ENCODE measurements at regions not wholly inside any gene's neighbourhood (a gene's known extent, or its start where the extent isn't known, plus 50 kb on each side); places are given as distances from the start of the nearest gene placed in this dataset.

GRCh38 chr3:137285924-137286323, 328.1 kb downstream of the IL20RB start:
- no peak overlapping the region for H3K27ac ChIP-seq
- no peak for TF ChIP-seq CTCF (conservative IDR thresholded peaks at IDR 0.05)

GRCh38 chr3:137293086-137293485, 335.3 kb downstream of the IL20RB start:
- TF ChIP-seq CTCF (conservative IDR thresholded peaks at IDR 0.05) = no peak
- H3K27ac ChIP-seq = no peak overlapping the region

GRCh38 chr3:137294139-137294538, 336.4 kb downstream of the IL20RB start:
- no peak for TF ChIP-seq CTCF (conservative IDR thresholded peaks at IDR 0.05)
- no peak overlapping the region for H3K27ac ChIP-seq

GRCh38 chr3:137294839-137295238, 337.1 kb downstream of the IL20RB start:
- TF ChIP-seq CTCF (conservative IDR thresholded peaks at IDR 0.05) = no peak
- H3K27ac ChIP-seq = no peak overlapping the region

- no peak overlapping the region for H3K27ac ChIP-seq
- no peak for TF ChIP-seq CTCF (conservative IDR thresholded peaks at IDR 0.05)
Measured at GRCh38 chr3:137295336-137295735, 337.6 kb downstream of the IL20RB start.

- no peak for TF ChIP-seq CTCF (conservative IDR thresholded peaks at IDR 0.05)
- H3K27ac ChIP-seq = no peak overlapping the region
Measured at GRCh38 chr3:137296116-137296515, 338.3 kb downstream of the IL20RB start.

- no peak for TF ChIP-seq CTCF (conservative IDR thresholded peaks at IDR 0.05)
- H3K27ac ChIP-seq = no peak overlapping the region
Measured at GRCh38 chr3:137297770-137298169, 340.0 kb downstream of the IL20RB start.

GRCh38 chr3:137300703-137301102, 342.9 kb downstream of the IL20RB start:
- no peak for TF ChIP-seq CTCF (conservative IDR thresholded peaks at IDR 0.05)
- no peak overlapping the region for H3K27ac ChIP-seq
